Left hindlimb (tissue), 1 donor: ENCODE measurements at regions not wholly inside any gene's neighbourhood (a gene's known extent, or its start where the extent isn't known, plus 50 kb on each side); places are given as distances from the start of the nearest gene placed in this dataset.

Experiments used
- DNase-seq: peaks from one replicate; pipeline ENCODE4 v3.0.0-alpha.2; 2018

DNA sequence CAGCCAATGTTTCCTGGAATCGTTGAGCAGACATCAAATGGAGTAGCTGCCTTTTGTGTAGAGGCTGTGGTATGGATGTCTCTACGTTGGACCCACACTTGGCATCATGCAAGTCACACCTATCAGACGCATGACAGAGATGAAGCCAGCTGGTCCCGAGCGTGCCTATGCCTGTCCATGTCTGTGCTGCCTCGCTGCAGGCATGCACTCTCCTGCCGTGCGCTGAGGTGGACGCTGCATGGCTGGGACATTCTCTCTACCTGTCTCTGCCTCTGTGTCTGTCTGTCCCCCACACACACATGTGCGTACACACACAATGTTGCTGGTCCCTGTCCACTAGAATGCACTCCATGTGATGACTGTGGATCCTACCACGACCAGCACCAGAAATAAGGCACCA lies 514.2 kb upstream of the MYT1L start:
- no peak for DNase-seq

- DNase-seq = no peak
These were observed 513.0 kb upstream of the MYT1L start for GRCh38 chr2:2843969-2844548.

DNA sequence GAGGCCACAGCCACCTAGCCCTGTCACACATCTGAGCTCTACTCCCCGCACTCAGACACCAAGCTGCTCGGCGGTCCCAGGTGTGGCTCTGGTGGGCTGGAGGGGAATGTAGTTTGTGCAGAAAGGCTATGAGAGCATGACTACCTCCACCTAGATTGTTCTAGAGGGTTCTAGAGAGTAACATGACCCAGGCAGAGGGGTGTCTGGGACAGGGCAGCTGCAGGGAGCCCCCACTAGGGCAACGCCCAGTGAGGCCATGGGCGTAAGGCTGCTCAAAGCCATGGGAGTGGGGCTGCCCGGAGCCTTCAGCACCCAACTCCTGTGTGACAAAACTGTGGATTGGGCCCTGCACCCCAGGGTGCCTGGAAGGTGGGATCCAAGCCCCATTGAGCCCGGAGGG lies 511.4 kb upstream of the MYT1L start:
- DNase-seq = no peak

GRCh38 chr2:2840681-2841300 lies 509.7 kb upstream of the MYT1L start:
- DNase-seq = no peak

DNA sequence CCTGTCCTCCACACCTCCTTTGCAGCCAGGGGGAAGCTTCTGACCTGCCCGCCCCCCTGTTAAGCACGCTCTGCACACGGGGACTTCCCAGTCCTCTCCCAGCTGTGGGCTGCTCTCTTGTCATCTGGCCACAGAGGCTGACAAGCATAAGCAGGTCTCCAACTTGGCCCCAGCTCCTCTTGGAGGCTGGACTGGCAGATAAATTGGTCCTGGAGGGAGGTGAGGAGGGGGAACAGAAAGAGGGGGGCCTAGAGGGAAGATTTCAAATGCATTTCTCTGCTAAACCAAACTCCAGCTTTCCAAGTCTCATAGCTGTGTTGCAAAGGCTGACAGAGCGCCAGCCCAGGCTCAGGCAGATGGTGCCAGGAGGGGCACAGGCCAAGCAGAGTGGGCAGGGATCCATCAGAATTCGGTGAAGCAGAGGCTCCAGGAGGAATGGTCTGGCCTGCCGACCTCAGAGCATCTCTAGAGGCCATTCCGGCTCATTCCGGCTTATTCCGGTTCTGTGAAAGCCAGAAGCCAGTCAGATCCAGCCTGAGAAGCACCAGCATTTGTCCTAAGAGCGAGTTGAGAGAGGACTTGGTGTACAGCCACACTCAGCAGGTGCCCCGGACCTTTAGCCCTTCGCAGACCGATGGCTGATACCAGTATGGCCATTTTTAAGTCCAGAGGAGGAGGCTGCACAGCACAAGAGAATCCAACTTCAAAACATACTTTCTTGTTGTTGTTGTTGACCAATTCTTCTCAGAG lies 508.9 kb upstream of the MYT1L start:
- peak; percentile 75 for DNase-seq

- no peak for DNase-seq
These were observed 508.3 kb upstream of the MYT1L start for GRCh38 chr2:2839393-2839781.

GRCh38 chr2:2838548-2838845 lies 507.4 kb upstream of the MYT1L start:
- DNase-seq = no peak

DNA sequence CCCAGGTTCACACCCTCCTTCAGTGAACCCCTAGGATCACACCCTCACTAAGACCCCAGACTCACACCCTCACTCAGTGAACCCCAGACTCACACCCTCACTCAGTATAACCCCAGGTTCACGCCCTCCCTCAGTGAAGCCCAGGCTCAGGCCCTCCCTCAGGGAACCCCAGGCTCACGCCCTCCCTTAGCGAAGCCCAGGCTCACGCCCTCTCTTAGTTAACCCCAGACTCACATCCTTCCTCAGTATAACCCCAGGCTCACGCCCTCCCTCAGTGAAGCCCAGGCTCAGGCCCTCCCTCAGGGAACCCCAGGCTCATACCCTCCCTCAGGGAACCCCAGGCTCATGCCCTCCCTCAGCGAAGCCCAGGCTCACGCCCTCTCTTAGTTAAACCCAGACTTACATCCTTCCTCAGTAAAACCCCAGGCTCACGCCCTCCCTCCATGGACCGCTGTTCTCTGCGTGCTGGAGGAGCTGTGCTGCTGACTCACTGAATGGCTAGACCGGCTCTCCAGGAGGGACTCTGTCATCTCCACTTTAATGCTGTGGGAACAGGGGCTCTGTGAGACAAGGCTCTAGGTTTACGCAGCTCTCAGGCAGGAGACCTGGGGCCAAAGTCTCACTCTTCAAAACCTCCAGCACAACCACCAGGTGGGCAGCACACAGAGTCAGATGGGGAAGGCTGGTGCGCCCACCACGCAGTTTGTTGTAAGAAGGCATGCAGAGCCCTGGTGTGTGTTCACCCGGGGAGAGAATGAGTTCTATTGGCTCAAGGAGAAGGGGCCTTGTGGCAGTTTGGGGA lies 506.9 kb upstream of the MYT1L start:
- no peak for DNase-seq

- no peak for DNase-seq
These were observed 505.4 kb upstream of the MYT1L start for GRCh38 chr2:2836343-2837070.

- no peak for DNase-seq
These were observed 503.6 kb upstream of the MYT1L start for GRCh38 chr2:2834516-2835254.

GRCh38 chr2:2834105-2834504 lies 503.0 kb upstream of the MYT1L start:
- DNase-seq = no peak

DNA sequence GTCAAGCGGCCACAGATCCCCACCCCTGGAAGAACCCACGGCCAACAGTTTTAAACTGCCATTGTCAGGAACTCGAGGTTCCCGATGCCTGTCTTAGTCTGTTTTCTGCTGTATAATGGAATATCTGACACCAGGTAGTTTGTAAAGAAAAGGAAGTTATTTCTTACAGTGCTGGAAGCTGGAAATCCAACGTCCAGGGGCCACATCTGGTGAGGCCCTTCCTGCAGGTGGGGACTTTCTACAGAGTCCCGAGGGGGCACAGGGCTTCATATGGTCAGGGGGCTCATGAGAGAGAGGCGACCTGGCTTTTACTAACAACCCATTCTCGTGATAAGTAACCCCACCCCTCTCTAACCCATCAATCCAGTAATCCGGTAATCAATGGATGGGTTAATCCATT lies 501.6 kb upstream of the MYT1L start:
- no peak for DNase-seq

- DNase-seq = no peak
These were observed 500.6 kb upstream of the MYT1L start for GRCh38 chr2:2831633-2832032.

DNA sequence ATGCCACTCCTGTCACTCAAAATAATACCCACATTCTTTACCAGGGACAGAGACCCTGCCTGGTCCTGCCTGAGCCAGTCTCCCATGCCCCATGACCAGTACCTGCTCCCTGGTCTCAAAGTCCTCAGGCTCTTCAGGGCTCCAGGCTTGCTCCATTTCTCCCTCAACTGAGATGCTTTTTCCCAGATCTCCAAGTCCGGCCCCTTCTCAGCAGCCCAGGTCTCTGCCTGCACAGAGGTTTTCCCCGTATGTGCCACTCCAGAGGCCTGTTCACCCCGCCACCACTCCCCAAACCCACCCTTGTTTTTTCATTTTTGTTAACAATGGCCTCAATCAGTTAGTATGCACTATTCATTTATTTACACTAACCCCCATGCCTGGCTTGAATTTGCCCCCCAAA lies 499.5 kb upstream of the MYT1L start:
- no peak for DNase-seq

GRCh38 chr2:2828774-2829368 lies 497.8 kb upstream of the MYT1L start:
- no peak for DNase-seq

GRCh38 chr2:2827761-2828221 lies 496.7 kb upstream of the MYT1L start:
- no peak for DNase-seq

- no peak for DNase-seq
These were observed 496.1 kb upstream of the MYT1L start for GRCh38 chr2:2827046-2827636.

DNA sequence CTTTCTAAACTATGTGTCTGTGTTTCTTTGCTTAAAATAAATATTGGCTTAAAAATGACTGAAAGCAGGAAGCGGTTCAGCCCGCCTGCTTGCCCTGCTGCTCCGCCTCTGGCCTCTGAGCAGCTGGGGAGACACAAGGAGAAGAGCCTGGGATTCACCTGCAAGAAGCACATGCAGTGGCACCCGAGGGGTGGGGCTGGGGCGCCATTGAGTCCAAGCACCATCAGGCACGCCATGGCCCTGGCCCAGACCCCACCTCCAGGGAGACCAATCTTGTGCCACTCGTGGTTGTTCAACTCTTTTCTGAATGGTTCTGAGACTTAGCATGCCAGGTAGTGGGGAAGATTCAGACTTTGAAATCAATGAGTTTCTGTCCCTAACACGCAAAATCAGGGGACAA lies 495.5 kb upstream of the MYT1L start:
- no peak for DNase-seq

GRCh38 chr2:2826209-2826551 lies 495.1 kb upstream of the MYT1L start:
- no peak for DNase-seq

DNA sequence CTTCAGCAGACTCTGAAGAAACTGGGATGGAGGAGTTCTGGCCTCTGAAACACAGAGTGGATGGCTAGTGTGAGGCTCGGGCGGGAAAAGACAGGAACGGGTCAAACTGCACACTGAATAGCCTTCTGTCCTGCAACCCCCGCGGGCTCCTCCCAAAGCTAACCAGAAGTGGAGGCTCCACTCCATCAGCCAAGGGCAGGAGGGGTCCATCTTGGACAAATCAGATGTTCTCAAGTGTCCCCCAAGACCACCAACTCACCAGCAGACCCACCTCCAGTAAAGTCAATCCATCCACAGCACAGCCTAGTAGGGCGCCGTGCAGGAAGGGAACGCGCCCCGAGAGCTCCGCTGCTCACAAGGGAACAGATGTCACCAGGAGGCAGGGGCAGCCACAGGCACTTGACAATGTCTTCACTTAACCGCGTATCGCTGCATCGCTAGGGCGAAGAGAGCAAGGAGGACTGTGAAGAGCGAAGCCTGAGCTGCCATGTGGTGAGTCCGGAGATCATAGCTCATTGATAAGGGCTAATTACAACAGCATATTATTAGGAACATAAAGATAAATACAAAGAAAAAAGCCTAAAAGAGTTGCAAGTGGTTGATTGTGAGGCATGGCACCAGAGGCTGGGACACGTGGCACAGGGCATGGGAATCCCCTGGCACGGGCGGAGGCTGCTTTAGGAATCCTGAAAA lies 494.6 kb upstream of the MYT1L start:
- DNase-seq = no peak

DNA sequence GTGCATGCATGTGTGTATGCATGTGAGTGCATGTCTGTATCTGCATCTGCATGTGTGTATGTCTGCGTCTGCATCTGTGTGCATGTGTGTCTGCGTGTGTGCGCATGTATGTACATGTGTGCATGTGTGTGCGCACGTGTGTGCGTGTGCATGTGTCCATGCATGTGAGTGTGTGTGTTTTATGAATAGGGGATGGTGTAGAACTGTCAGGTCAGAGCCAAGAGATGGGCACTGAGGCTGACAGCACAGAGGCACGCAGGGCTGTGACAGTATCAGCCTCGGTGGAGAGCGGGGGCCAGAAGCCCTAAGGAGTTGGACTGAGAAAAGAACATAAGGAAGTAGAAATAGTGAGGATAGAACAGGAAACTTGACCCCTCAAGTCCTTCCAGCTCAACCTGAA lies 494.0 kb upstream of the MYT1L start:
- DNase-seq = no peak
